ENCODE measurements at regions not wholly inside any gene's neighbourhood (a gene's known extent, or its start where the extent isn't known, plus 50 kb on each side); places are given as distances from the start of the nearest gene placed in this dataset.

DNA sequence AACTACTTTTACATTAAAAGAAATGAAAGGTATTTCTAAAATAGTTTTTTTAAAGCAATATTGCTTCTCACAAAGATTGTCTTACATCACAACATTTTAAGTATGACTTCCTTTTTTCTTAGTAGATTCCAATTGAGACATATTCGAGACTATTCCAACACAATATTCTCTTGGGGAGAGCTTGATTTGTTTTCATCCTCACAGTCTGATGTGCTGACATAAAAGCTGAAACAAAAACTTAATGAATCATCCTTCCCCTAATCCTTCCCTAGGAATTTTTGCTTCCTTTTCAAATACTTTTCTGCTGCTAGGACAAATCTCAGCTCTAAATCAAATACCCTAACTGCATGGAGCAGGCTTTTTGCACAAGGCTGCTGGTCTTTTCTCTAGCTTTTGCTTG is 245.8 kb upstream of the MAP3K1 start:
- ChIA-PET CTCF (no interaction called here), POLR2A (interaction anchor here (1.1 kb wide), 1 partner anchor 41 kb away, joined by 4 read pairs; no protein-coding TSS in a partner anchor)
- H3K4me3 Mint-ChIP-seq: no peak overlapping the region
- DNase-seq: no peak
- ATAC-seq: no peak
- intact Hi-C loops (cut with micrococcal nuclease): no loop called here
- H3K27me3 Mint-ChIP-seq: no peaks in the 10 kb centered on the region
- no peaks in the 10 kb centered on the region for H3K36me3 Mint-ChIP-seq (ENCODE audit: low read depth)
- TF ChIP-seq, protein P1, sequence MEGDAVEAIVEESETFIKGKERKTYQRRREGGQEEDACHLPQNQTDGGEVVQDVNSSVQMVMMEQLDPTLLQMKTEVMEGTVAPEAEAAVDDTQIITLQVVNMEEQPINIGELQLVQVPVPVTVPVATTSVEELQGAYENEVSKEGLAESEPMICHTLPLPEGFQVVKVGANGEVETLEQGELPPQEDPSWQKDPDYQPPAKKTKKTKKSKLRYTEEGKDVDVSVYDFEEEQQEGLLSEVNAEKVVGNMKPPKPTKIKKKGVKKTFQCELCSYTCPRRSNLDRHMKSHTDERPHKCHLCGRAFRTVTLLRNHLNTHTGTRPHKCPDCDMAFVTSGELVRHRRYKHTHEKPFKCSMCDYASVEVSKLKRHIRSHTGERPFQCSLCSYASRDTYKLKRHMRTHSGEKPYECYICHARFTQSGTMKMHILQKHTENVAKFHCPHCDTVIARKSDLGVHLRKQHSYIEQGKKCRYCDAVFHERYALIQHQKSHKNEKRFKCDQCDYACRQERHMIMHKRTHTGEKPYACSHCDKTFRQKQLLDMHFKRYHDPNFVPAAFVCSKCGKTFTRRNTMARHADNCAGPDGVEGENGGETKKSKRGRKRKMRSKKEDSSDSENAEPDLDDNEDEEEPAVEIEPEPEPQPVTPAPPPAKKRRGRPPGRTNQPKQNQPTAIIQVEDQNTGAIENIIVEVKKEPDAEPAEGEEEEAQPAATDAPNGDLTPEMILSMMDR (IDR thresholded peaks at IDR 0.05): no peak
- H3K27ac Mint-ChIP-seq: no peak overlapping the region
- no peaks in the 10 kb centered on the region for H3K4me1 Mint-ChIP-seq (ENCODE audit: low read depth)
- H3K9me3 Mint-ChIP-seq: no peaks in the 10 kb centered on the region

GRCh38 chr5:56569076-56569475 is 246.3 kb upstream of the MAP3K1 start:
- Mint-ChIP-seq H3K4me1 (ENCODE audit: low read depth) (no peaks in the 10 kb centered on the region), H3K9me3 (no peaks in the 10 kb centered on the region), H3K36me3 (ENCODE audit: low read depth) (no peaks in the 10 kb centered on the region), H3K27me3 (no peaks in the 10 kb centered on the region), H3K27ac (no peak overlapping the region), H3K4me3 (no peak overlapping the region)
- ChIA-PET CTCF (no interaction called here), POLR2A (no interaction called here)
- intact Hi-C loops (cut with micrococcal nuclease): no loop called here
- DNase-seq (no peak), ATAC-seq (no peak)
- TF ChIP-seq, protein P1 (IDR thresholded peaks at IDR 0.05): no peak

DNA sequence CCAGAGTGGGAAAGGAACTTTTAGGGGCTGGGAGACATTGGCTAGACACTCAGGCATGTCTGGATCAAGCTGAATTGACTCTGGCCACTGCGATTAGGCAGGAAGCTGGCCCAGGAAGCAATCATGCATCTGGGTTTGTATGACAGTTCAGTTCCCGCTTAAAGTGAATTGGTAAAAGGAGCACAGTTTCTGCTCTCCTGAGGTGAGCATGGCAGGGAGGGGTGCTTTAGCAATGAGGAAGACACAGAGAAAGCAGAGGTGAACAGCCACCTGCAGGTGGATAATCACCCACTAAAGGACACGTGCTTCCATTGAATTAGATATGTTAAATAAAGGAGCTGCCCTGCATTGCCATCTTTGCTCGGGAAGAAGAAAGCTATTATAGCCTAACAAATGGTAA is 248.1 kb upstream of the MAP3K1 start:
- Mint-ChIP-seq H3K4me1 (ENCODE audit: low read depth) (no peaks in the 10 kb centered on the region), H3K36me3 (ENCODE audit: low read depth) (no peaks in the 10 kb centered on the region), H3K27ac (no peak overlapping the region), H3K27me3 (no peaks in the 10 kb centered on the region), H3K4me3 (no peak overlapping the region), H3K9me3 (no peaks in the 10 kb centered on the region)
- POLR2A ChIA-PET: no interaction called here
- DNase-seq (no peak), ATAC-seq (no peak)
- TF ChIP-seq, protein P1 (IDR thresholded peaks at IDR 0.05): no peak
- CTCF ChIA-PET: no interaction called here
- intact Hi-C loops (cut with micrococcal nuclease): no loop called here

GRCh38 chr5:56566374-56567249 is 248.7 kb upstream of the MAP3K1 start:
- CTCF ChIA-PET: interaction anchor here (0.5 kb wide), 1 partner anchor 295 kb away, joined by 3 read pairs; no protein-coding TSS in a partner anchor
- no peaks in the 10 kb centered on the region for H3K4me1 Mint-ChIP-seq (ENCODE audit: low read depth)

DNA sequence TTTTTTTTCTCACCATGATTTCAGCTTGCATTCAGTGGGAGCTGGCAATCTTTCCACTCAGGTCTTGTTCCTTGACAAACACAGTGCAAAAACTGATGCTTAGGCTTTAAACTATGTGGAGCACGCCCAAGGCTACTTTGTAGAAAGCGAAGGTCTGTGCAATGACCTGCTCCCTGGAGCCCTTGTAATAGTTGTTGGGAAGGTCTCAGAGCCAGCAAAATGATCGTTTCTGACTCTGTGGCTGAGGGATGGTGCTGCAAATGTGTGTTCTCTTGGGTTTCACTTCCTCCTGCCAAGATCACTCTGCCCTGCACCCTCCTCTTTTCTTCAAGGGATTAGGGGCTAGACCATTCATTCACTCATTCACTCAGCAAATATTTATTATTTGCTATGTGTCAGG is 249.7 kb upstream of the MAP3K1 start:
- Mint-ChIP-seq H3K27ac (no peak overlapping the region), H3K4me1 (ENCODE audit: low read depth) (no peaks in the 10 kb centered on the region), H3K4me3 (no peak overlapping the region), H3K27me3 (no peaks in the 10 kb centered on the region), H3K9me3 (no peaks in the 10 kb centered on the region), H3K36me3 (ENCODE audit: low read depth) (no peaks in the 10 kb centered on the region)
- ATAC-seq (no peak), DNase-seq (no peak)
- intact Hi-C loops (cut with micrococcal nuclease): no loop called here
- POLR2A ChIA-PET: no interaction called here
- TF ChIP-seq, protein P1 (IDR thresholded peaks at IDR 0.05): no peak
- CTCF ChIA-PET: interaction anchor here (1.0 kb wide), 1 partner anchor 272 kb away, joined by 3 read pairs; no protein-coding TSS in a partner anchor

More at GRCh38 chr5:56566374-56567249, 248.7 kb upstream of the MAP3K1 start:
- ATAC-seq (no peak), DNase-seq (no peak)
- Mint-ChIP-seq H3K27ac (no peak overlapping the region), H3K27me3 (no peaks in the 10 kb centered on the region), H3K9me3 (no peaks in the 10 kb centered on the region), H3K36me3 (ENCODE audit: low read depth) (no peaks in the 10 kb centered on the region), H3K4me3 (no peak overlapping the region)
- TF ChIP-seq, protein P1 (IDR thresholded peaks at IDR 0.05): no peak
- POLR2A ChIA-PET: no interaction called here
- intact Hi-C loops (cut with micrococcal nuclease): no loop called here

Data from activated CD8-positive, alpha-beta T cell treated with anti-CD3 and anti-CD28 coated beads for 36 hours (primary cell).